Psoas muscle (tissue), 7 donors: ENCODE measurements at regions not wholly inside any gene's neighbourhood (a gene's known extent, or its start where the extent isn't known, plus 50 kb on each side); places are given as distances from the start of the nearest gene placed in this dataset.

Experiments
- ATAC-seq, 4 donors: fragments of 200-7000 bp; cut with Tn5 transposase; one replicate each; pipeline ENCODE4 v1.9.1; 2020; ENCODE audit warnings: moderate library complexity in 3 of 4, mild to moderate bottlenecking in 2 of 4
- DNase-seq, 2 donors: peaks; one replicate each; pipeline ENCODE4 v3.0.0-alpha.2; 2020
- H3K27ac ChIP-seq: fragments of 200-600 bp; one replicate; pipeline ENCODE4 v1.8.0; 2022
- H3K27me3 ChIP-seq, 3 donors: fragments of 200-600 bp in 1 of 3; one replicate each; pipeline versions ENCODE4 v1.6.1 to v1.8.0; 2013 to 2022; ENCODE audit warnings: low read length in 2 of 3, mild to moderate bottlenecking in 2 of 3, moderate library complexity in 1 of 3; ENCODE audit not compliant: insufficient read depth in 3 of 3
- H3K36me3 ChIP-seq, 2 donors: fragments of 200-600 bp in 1 of 2; one replicate each; pipeline versions ENCODE4 v1.6.1 to v1.8.0; 2013 to 2022; ENCODE audit warnings: low read depth in 1 of 2, mild to moderate bottlenecking in 1 of 2, moderate library complexity in 1 of 2; ENCODE audit not compliant: insufficient read depth in 1 of 2
- H3K4me1 ChIP-seq: fragments of 200-600 bp; one replicate; pipeline ENCODE4 v1.8.0; 2022
- H3K4me3 ChIP-seq: fragments of 200-600 bp; one replicate; pipeline ENCODE4 v1.8.0; 2022; ENCODE audit warnings: mild to moderate bottlenecking
- H3K9me3 ChIP-seq: fragments of 200-600 bp; one replicate; pipeline ENCODE4 v1.8.0; 2022
- CTCF ChIP-seq: fragments of 200-600 bp; IDR thresholded peaks from one replicate; pipeline ENCODE4 v1.8.0; 2022; ENCODE audit warnings: antibody characterized with exemption
- WGBS, 3 donors: extraction: QIAGEN DNeasy Blood & Tissue Kit; methylation state at CpG; one replicate each; pipeline versions ENCODE4 v1.1.6 to v1.1.7; 2013; 5-methylcytosine and 5-hydroxymethylcytosine counted together
- intact Hi-C, 2 donors: fragments of 100-400 bp; cut with DNase I; formaldehyde crosslinking; loops; one replicate each; pipeline versions ENCODE4 v1.11.0 to v1.14.2; 2022
- donor health status: healthy with polysubstance abuse.
- donor health status: DM: no; HTN: no; CAD: no; lungs with moderate emphysema.
- donor health status: Bipolar disorder and iron deficiency.
- donor health status: healthy.
- donor health status: DM: yes; HTN: yes; CAD: no.
- donor health status: DM: no; HTN: no; CAD: no.
- donor health status: DM: yes; HTN: yes; CAD: no.

DNA sequence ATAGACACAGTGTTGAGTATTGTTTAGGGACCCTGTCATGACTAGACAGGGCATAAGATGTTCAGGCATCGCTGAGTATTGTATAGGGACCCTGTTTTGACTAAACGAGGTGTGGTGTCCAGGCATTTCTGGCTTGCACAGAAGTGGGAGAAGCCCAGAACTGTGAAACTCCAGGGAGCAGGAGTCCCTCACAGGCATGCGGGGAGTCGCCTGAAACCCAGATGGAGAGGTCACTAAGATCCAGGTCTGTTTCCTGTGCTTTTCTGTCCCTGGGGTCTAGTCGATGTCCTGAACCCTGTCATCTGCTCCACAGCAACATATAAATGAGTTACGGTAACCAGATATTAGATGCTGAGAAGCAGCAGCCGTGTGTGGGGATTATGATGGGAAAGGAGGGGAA lies 469.0 kb upstream of the SALL3 start:
- Histone ChIP-seq H3K36me3 (no peaks in the 10 kb centered on the region), H3K4me1 (no peaks in the 10 kb centered on the region), H3K27ac (no peak overlapping the region), H3K9me3 (no peaks in the 10 kb centered on the region), H3K4me3 (no peak overlapping the region), H3K27me3 (peaks cover 0 to 10% (median 2%) of the 10 kb centered on the region in 3 donors)
- no peak for TF ChIP-seq CTCF
- 32 to 50% (median 45%) methylated on average over 7 of the region's 7 CpGs for WGBS, 3 donors
- ATAC-seq (no peak), DNase-seq (no peak)
- intact Hi-C loops, result no loop called here

DNA sequence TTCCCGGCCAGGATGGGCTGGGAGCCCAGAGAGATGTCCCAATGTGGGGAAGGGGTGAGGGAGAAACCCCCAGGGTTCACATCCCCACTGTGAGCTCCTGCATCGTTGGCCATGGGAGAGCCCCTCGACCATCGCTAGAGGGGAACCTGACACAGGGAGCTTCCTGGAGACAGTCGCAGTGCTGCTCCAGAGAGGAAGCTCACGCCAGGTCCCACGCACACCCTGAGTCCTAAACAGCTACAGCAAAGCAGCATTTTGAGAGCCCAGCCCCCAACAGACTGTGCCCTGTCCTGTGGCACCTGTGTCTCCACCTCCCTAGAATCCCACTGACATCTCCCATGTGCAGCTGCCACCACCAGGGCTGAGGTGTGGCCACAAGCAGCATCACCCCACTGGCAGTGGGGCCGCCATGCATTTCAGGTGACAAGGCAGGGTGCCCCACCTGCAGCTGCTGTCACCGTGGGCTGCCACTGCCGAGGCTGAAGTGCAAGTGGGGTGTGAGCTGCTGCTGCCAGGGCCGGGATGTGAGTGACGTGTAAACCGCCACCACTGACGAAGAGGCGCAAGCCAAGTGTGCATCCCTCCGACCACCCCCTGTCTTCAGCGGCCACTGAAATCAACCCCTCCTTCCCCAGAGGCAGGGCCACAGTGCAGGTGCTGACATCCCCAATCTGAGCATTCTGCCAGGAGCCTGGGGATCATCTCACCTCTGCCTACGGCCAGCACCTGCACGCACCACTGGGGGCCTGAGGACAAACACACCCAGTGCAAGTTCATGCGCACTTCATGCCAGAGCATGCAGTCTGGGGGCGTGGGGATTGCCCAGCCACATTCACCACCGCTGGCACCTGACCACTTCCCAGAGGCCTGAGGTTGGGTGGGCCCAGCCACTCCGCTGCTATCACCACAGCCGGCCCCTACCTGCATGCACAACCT lies 467.7 kb upstream of the SALL3 start:
- no peak for DNase-seq
- no peak overlapping the region for H3K4me3 ChIP-seq
- H3K27me3 ChIP-seq, result peaks cover 0 to 2% (median 0%) of the 10 kb centered on the region in 3 donors
- H3K4me1 ChIP-seq, result no peaks in the 10 kb centered on the region
- H3K36me3 ChIP-seq, result no peaks in the 10 kb centered on the region
- ATAC-seq, result no peak
- TF ChIP-seq CTCF, result no peak
- H3K27ac ChIP-seq, result no peak overlapping the region
- no peaks in the 10 kb centered on the region for H3K9me3 ChIP-seq
- WGBS, 3 donors, result 78 to 79% (median 78%) methylated on average over 23 to 24 of the region's 24 CpGs
- intact Hi-C loops, result no loop called here

DNA sequence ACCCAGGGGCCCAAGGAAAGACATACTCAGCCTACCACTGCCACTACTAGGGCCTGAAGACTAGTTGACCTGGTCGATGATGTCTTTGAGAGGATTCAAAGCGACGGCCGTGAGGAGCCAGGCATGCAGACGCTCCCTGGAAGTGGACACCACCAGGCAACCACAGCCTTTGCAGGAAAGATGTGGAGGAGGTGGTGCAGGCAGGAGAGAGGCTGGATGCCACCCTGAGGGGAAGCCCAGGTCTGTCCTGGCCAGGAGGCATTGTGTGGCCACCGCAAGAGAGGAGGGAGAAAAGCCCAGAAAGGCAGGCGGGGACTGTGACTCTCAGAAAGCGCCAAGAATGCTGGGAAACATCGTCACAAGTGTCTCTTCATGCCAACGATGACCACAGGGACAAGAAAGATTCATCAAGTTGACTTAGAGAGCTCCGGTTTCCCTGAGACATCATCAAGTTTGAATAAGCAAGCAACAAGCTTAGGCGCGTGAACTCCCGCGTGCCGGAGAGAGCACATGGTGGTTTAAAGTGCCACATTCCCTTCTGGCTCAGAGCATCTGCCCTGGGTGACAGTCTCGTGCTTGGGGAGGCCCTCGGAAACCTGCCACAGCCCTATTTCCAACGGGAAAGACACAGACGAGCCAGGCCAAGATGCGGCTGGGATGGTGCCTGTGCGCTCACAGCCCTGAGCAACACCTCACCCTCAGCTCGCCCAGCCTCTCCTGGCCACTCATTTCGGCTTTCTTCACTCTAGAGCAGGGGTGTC lies 464.5 kb upstream of the SALL3 start:
- Histone ChIP-seq H3K27me3 (peaks cover 0 to 2% (median 0%) of the 10 kb centered on the region in 3 donors), H3K27ac (no peak overlapping the region), H3K4me1 (no peaks in the 10 kb centered on the region), H3K36me3 (no peaks in the 10 kb centered on the region), H3K4me3 (no peak overlapping the region), H3K9me3 (no peaks in the 10 kb centered on the region)
- intact Hi-C loops, result no loop called here
- ATAC-seq (no peak), DNase-seq (no peak)
- 83 to 85% (median 83%) methylated on average over 24 of the region's 24 CpGs for WGBS, 3 donors
- no peak for TF ChIP-seq CTCF

GRCh38 chr18:78517328-78517727 lies 462.3 kb upstream of the SALL3 start:
- WGBS, 3 donors, result 88 to 91% (median 91%) methylated on average over 18 to 22 of the region's 22 CpGs
- no peak overlapping the region for H3K27ac ChIP-seq
- no peaks in the 10 kb centered on the region for H3K9me3 ChIP-seq
- no peak for TF ChIP-seq CTCF
- ATAC-seq (no peak), DNase-seq (no peak)
- intact Hi-C loops, result no loop called here
- H3K4me1 ChIP-seq, result no peaks in the 10 kb centered on the region
- H3K27me3 ChIP-seq, result no peaks in the 10 kb centered on the region
- no peak overlapping the region for H3K4me3 ChIP-seq
- H3K36me3 ChIP-seq, result no peaks in the 10 kb centered on the region
